ENCODE measurements at regions not wholly inside any gene's neighbourhood (a gene's known extent, or its start where the extent isn't known, plus 50 kb on each side); places are given as distances from the start of the nearest gene placed in this dataset.

GRCh38 chr3:7793786-7794185 lies 707.8 kb upstream of the LMCD1 start:
- no peak for FAIRE-seq
- no peak for TF ChIP-seq POLR2A (IDR thresholded peaks at IDR 0.05; ENCODE audit: low read depth, low read length)
- TF ChIP-seq TAF1 (IDR thresholded peaks at IDR 0.05; ENCODE audit: low read depth, low read length), result no peak
- TF ChIP-seq SPI1 (IDR thresholded peaks at IDR 0.05; ENCODE audit: low read depth, low read length), result no peak
- TF ChIP-seq POU2F2 (IDR thresholded peaks at IDR 0.05; ENCODE audit: low read depth, low read length), result no peak
- no peak for TF ChIP-seq POLR2AphosphoS5 (IDR thresholded peaks at IDR 0.05; ENCODE audit: low read depth, low read length)
- TF ChIP-seq PAX5 (IDR thresholded peaks at IDR 0.05; ENCODE audit: insufficient read depth, low read length, severe bottlenecking), result no peak
- DNase-seq (ENCODE audit: insufficient read length, low spot score), result no peak

- DNase-seq (ENCODE audit: insufficient read length, low spot score) (no peak), FAIRE-seq (no peak)
- TF ChIP-seq PAX5 (IDR thresholded peaks at IDR 0.05; ENCODE audit: insufficient read depth, low read length, severe bottlenecking), result no peak
- TF ChIP-seq SPI1 (IDR thresholded peaks at IDR 0.05; ENCODE audit: low read depth, low read length), result no peak
- no peak for TF ChIP-seq POLR2A (IDR thresholded peaks at IDR 0.05; ENCODE audit: low read depth, low read length)
- TF ChIP-seq POLR2AphosphoS5 (IDR thresholded peaks at IDR 0.05; ENCODE audit: low read depth, low read length), result no peak
- no peak for TF ChIP-seq TAF1 (IDR thresholded peaks at IDR 0.05; ENCODE audit: low read depth, low read length)
- no peak for TF ChIP-seq POU2F2 (IDR thresholded peaks at IDR 0.05; ENCODE audit: low read depth, low read length)
Measured at GRCh38 chr3:7798276-7798675, 703.3 kb upstream of the LMCD1 start.

GRCh38 chr3:7800006-7800780 lies 701.4 kb upstream of the LMCD1 start:
- TF ChIP-seq PAX5 (IDR thresholded peaks at IDR 0.05; ENCODE audit: insufficient read depth, low read length, severe bottlenecking) (no peak), SPI1 (IDR thresholded peaks at IDR 0.05; ENCODE audit: low read depth, low read length) (no peak), TAF1 (IDR thresholded peaks at IDR 0.05; ENCODE audit: low read depth, low read length) (no peak), POLR2A (IDR thresholded peaks at IDR 0.05; ENCODE audit: low read depth, low read length) (no peak), POU2F2 (IDR thresholded peaks at IDR 0.05; ENCODE audit: low read depth, low read length) (no peak), POLR2AphosphoS5 (IDR thresholded peaks at IDR 0.05; ENCODE audit: low read depth, low read length) (no peak)
- FAIRE-seq, result no peak
- DNase-seq (ENCODE audit: insufficient read length, low spot score), result no peak

- TF ChIP-seq POLR2AphosphoS5 (IDR thresholded peaks at IDR 0.05; ENCODE audit: low read depth, low read length) (no peak), POLR2A (IDR thresholded peaks at IDR 0.05; ENCODE audit: low read depth, low read length) (no peak), SPI1 (IDR thresholded peaks at IDR 0.05; ENCODE audit: low read depth, low read length) (no peak), POU2F2 (IDR thresholded peaks at IDR 0.05; ENCODE audit: low read depth, low read length) (no peak), PAX5 (IDR thresholded peaks at IDR 0.05; ENCODE audit: insufficient read depth, low read length, severe bottlenecking) (no peak)
- no peak for FAIRE-seq
Measured at GRCh38 chr3:7812490-7812889, 689.1 kb upstream of the LMCD1 start.

GRCh38 chr3:7813365-7813764 lies 688.3 kb upstream of the LMCD1 start:
- no peak for FAIRE-seq
- no peak for TF ChIP-seq PAX5 (IDR thresholded peaks at IDR 0.05; ENCODE audit: insufficient read depth, low read length, severe bottlenecking)
- no peak for TF ChIP-seq POLR2A (IDR thresholded peaks at IDR 0.05; ENCODE audit: low read depth, low read length)
- TF ChIP-seq TAF1 (IDR thresholded peaks at IDR 0.05; ENCODE audit: low read depth, low read length), result no peak
- no peak for TF ChIP-seq POLR2AphosphoS5 (IDR thresholded peaks at IDR 0.05; ENCODE audit: low read depth, low read length)
- TF ChIP-seq POU2F2 (IDR thresholded peaks at IDR 0.05; ENCODE audit: low read depth, low read length), result no peak
- TF ChIP-seq SPI1 (IDR thresholded peaks at IDR 0.05; ENCODE audit: low read depth, low read length), result no peak

More at GRCh38 chr3:7812490-7812889, 689.1 kb upstream of the LMCD1 start:
- DNase-seq (ENCODE audit: insufficient read length, low spot score), result no peak

GRCh38 chr3:7817239-7817638 lies 684.4 kb upstream of the LMCD1 start:
- TF ChIP-seq POLR2A (IDR thresholded peaks at IDR 0.05; ENCODE audit: low read depth, low read length) (no peak), PAX5 (IDR thresholded peaks at IDR 0.05; ENCODE audit: insufficient read depth, low read length, severe bottlenecking) (no peak), SPI1 (IDR thresholded peaks at IDR 0.05; ENCODE audit: low read depth, low read length) (no peak), POLR2AphosphoS5 (IDR thresholded peaks at IDR 0.05; ENCODE audit: low read depth, low read length) (no peak), TAF1 (IDR thresholded peaks at IDR 0.05; ENCODE audit: low read depth, low read length) (no peak), POU2F2 (IDR thresholded peaks at IDR 0.05; ENCODE audit: low read depth, low read length) (no peak)
- DNase-seq (ENCODE audit: insufficient read length, low spot score), result no peak
- no peak for FAIRE-seq

More at GRCh38 chr3:7813365-7813764, 688.3 kb upstream of the LMCD1 start:
- DNase-seq (ENCODE audit: insufficient read length, low spot score), result no peak

GRCh38 chr3:7820969-7821368 lies 680.7 kb upstream of the LMCD1 start:
- no peak for TF ChIP-seq TAF1 (IDR thresholded peaks at IDR 0.05; ENCODE audit: low read depth, low read length)
- FAIRE-seq, result no peak
- DNase-seq (ENCODE audit: insufficient read length, low spot score), result no peak

GRCh38 chr3:7821858-7822257 lies 679.8 kb upstream of the LMCD1 start:
- FAIRE-seq (no peak), DNase-seq (ENCODE audit: insufficient read length, low spot score) (no peak)
- TF ChIP-seq POLR2AphosphoS5 (IDR thresholded peaks at IDR 0.05; ENCODE audit: low read depth, low read length), result no peak
- TF ChIP-seq PAX5 (IDR thresholded peaks at IDR 0.05; ENCODE audit: insufficient read depth, low read length, severe bottlenecking), result no peak
- TF ChIP-seq POLR2A (IDR thresholded peaks at IDR 0.05; ENCODE audit: low read depth, low read length), result no peak
- TF ChIP-seq TAF1 (IDR thresholded peaks at IDR 0.05; ENCODE audit: low read depth, low read length), result no peak
- no peak for TF ChIP-seq SPI1 (IDR thresholded peaks at IDR 0.05; ENCODE audit: low read depth, low read length)
- TF ChIP-seq POU2F2 (IDR thresholded peaks at IDR 0.05; ENCODE audit: low read depth, low read length), result no peak

GRCh38 chr3:7841451-7841850 lies 660.2 kb upstream of the LMCD1 start:
- FAIRE-seq, result no peak
- no peak for TF ChIP-seq POLR2AphosphoS5 (IDR thresholded peaks at IDR 0.05; ENCODE audit: low read depth, low read length)
- no peak for TF ChIP-seq POU2F2 (IDR thresholded peaks at IDR 0.05; ENCODE audit: low read depth, low read length)
- no peak for TF ChIP-seq TAF1 (IDR thresholded peaks at IDR 0.05; ENCODE audit: low read depth, low read length)
- no peak for TF ChIP-seq SPI1 (IDR thresholded peaks at IDR 0.05; ENCODE audit: low read depth, low read length)
- no peak for TF ChIP-seq POLR2A (IDR thresholded peaks at IDR 0.05; ENCODE audit: low read depth, low read length)
- no peak for TF ChIP-seq PAX5 (IDR thresholded peaks at IDR 0.05; ENCODE audit: insufficient read depth, low read length, severe bottlenecking)
- DNase-seq (ENCODE audit: insufficient read length, low spot score), result no peak

- FAIRE-seq (no peak), DNase-seq (ENCODE audit: insufficient read length, low spot score) (no peak)
- TF ChIP-seq TAF1 (IDR thresholded peaks at IDR 0.05; ENCODE audit: low read depth, low read length) (no peak), POU2F2 (IDR thresholded peaks at IDR 0.05; ENCODE audit: low read depth, low read length) (no peak), POLR2AphosphoS5 (IDR thresholded peaks at IDR 0.05; ENCODE audit: low read depth, low read length) (no peak), POLR2A (IDR thresholded peaks at IDR 0.05; ENCODE audit: low read depth, low read length) (no peak), PAX5 (IDR thresholded peaks at IDR 0.05; ENCODE audit: insufficient read depth, low read length, severe bottlenecking) (no peak), SPI1 (IDR thresholded peaks at IDR 0.05; ENCODE audit: low read depth, low read length) (no peak)
Measured at GRCh38 chr3:7843441-7843840, 658.2 kb upstream of the LMCD1 start.

All from GM12891 (cell line).